H1 (cell line): ENCODE measurements at regions not wholly inside any gene's neighbourhood (a gene's known extent, or its start where the extent isn't known, plus 50 kb on each side); places are given as distances from the start of the nearest gene placed in this dataset.

Source experiments
- TCF12 ChIP-seq: IDR thresholded peaks from 2 replicates; pipeline ENCODE4 v1.6.1; 2011; ENCODE audit warnings: low read depth, mild to moderate bottlenecking, low read length
- TF ChIP-seq, protein P1 (sequence below): IDR thresholded peaks from 2 replicates; pipeline ENCODE4 v1.6.1; 2012; ENCODE audit warnings: inconsistent platforms
- TF ChIP-seq, protein P2 (sequence below): fragments of 300-600 bp; sonication (generic); IDR thresholded peaks from 2 replicates; pipeline ENCODE4 v1.7.1; 2012; ENCODE audit warnings: low read length, moderate library complexity, mild to moderate bottlenecking, inconsistent platforms; ENCODE audit not compliant: insufficient replicate concordance

DNA sequence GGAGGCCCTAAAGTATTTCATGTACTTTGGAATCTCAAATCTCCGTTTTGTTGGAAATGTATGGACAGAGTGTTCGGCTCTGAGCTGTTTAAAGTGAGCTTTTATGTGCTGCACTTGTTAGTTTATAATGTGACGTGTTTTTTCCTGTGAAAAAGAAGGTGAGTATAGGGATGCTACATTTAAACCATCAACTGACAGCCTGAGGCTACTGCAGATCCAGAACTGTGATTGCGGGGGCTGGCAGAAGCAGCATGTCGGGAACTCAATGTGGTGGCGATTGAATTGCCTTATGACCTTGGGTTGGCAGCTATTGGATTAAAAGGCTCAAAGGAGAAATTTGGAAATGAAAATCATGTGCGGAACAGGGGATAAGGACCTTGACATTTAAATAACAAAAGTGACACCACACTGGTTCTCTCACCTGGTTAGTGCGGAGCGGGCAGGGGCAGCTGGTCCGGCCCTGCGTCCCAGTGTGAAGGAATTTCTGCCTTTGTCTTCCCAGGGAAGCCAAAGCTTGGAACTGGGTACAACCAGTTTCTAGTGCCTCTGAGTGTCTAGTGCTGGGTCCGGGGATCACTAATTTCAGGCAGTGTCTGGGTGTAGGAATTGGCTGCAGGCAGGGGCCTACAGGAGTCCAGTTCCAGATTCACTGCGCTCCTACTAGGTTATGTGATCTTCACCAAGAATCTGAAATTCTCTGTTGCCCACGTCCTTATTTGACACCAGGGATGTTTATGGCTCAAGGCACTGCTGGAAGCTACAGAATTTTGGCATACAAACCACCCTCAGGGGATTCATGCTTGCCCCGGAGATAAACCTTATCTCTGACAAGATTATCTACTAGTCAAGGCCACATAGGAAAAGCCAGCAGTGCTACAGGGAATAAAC is 120.7 kb upstream of the ERCC6L2 start (continued):
- TF ChIP-seq, protein P1, sequence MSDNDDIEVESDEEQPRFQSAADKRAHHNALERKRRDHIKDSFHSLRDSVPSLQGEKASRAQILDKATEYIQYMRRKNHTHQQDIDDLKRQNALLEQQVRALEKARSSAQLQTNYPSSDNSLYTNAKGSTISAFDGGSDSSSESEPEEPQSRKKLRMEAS, result peak; percentile 42
- peak; percentile 98 for TF ChIP-seq TCF12
- TF ChIP-seq, protein P2, sequence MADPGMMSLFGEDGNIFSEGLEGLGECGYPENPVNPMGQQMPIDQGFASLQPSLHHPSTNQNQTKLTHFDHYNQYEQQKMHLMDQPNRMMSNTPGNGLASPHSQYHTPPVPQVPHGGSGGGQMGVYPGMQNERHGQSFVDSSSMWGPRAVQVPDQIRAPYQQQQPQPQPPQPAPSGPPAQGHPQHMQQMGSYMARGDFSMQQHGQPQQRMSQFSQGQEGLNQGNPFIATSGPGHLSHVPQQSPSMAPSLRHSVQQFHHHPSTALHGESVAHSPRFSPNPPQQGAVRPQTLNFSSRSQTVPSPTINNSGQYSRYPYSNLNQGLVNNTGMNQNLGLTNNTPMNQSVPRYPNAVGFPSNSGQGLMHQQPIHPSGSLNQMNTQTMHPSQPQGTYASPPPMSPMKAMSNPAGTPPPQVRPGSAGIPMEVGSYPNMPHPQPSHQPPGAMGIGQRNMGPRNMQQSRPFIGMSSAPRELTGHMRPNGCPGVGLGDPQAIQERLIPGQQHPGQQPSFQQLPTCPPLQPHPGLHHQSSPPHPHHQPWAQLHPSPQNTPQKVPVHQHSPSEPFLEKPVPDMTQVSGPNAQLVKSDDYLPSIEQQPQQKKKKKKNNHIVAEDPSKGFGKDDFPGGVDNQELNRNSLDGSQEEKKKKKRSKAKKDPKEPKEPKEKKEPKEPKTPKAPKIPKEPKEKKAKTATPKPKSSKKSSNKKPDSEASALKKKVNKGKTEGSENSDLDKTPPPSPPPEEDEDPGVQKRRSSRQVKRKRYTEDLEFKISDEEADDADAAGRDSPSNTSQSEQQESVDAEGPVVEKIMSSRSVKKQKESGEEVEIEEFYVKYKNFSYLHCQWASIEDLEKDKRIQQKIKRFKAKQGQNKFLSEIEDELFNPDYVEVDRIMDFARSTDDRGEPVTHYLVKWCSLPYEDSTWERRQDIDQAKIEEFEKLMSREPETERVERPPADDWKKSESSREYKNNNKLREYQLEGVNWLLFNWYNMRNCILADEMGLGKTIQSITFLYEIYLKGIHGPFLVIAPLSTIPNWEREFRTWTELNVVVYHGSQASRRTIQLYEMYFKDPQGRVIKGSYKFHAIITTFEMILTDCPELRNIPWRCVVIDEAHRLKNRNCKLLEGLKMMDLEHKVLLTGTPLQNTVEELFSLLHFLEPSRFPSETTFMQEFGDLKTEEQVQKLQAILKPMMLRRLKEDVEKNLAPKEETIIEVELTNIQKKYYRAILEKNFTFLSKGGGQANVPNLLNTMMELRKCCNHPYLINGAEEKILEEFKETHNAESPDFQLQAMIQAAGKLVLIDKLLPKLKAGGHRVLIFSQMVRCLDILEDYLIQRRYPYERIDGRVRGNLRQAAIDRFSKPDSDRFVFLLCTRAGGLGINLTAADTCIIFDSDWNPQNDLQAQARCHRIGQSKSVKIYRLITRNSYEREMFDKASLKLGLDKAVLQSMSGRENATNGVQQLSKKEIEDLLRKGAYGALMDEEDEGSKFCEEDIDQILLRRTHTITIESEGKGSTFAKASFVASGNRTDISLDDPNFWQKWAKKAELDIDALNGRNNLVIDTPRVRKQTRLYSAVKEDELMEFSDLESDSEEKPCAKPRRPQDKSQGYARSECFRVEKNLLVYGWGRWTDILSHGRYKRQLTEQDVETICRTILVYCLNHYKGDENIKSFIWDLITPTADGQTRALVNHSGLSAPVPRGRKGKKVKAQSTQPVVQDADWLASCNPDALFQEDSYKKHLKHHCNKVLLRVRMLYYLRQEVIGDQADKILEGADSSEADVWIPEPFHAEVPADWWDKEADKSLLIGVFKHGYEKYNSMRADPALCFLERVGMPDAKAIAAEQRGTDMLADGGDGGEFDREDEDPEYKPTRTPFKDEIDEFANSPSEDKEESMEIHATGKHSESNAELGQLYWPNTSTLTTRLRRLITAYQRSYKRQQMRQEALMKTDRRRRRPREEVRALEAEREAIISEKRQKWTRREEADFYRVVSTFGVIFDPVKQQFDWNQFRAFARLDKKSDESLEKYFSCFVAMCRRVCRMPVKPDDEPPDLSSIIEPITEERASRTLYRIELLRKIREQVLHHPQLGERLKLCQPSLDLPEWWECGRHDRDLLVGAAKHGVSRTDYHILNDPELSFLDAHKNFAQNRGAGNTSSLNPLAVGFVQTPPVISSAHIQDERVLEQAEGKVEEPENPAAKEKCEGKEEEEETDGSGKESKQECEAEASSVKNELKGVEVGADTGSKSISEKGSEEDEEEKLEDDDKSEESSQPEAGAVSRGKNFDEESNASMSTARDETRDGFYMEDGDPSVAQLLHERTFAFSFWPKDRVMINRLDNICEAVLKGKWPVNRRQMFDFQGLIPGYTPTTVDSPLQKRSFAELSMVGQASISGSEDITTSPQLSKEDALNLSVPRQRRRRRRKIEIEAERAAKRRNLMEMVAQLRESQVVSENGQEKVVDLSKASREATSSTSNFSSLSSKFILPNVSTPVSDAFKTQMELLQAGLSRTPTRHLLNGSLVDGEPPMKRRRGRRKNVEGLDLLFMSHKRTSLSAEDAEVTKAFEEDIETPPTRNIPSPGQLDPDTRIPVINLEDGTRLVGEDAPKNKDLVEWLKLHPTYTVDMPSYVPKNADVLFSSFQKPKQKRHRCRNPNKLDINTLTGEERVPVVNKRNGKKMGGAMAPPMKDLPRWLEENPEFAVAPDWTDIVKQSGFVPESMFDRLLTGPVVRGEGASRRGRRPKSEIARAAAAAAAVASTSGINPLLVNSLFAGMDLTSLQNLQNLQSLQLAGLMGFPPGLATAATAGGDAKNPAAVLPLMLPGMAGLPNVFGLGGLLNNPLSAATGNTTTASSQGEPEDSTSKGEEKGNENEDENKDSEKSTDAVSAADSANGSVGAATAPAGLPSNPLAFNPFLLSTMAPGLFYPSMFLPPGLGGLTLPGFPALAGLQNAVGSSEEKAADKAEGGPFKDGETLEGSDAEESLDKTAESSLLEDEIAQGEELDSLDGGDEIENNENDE, result peak; percentile 34
